Pancreas (tissue), 10 donors: ENCODE measurements at regions not wholly inside any gene's neighbourhood (a gene's known extent, or its start where the extent isn't known, plus 50 kb on each side); places are given as distances from the start of the nearest gene placed in this dataset.
A peak's percentile ranks its signal among the peaks of the same experiment; 100 is the strongest.

Experiments used
- ATAC-seq, 4 donors: fragments of 200-7000 bp; cut with Tn5 transposase; one replicate each; pipeline versions ENCODE4 v1.8.0 to v1.9.1; 2020; ENCODE audit warnings: mild to moderate bottlenecking in 4 of 4, moderate library complexity in 4 of 4
- DNase-seq, 6 donors: peaks; one replicate each; pipeline ENCODE4 v3.0.0-alpha.2; 2020
- FAIRE-seq: peaks from 2 replicates; lab custom pipeline; 2012; peaks lifted over from hg19 to GRCh38; lab: Jason Lieb, UNC
- H3K27ac ChIP-seq, 4 donors: fragments of 200-600 bp; sonication (generic); 1 replicate in 3 of 4; 2 replicates in 1 of 4; pipeline versions ENCODE4 v1.5.0 to v1.8.0; 2020
- H3K27me3 ChIP-seq, 4 donors: fragments of 200-600 bp; one replicate each; pipeline ENCODE4 v1.8.0; 2021
- H3K36me3 ChIP-seq, 3 donors: fragments of 200-600 bp; sonication (generic) in 1 of 3; one replicate each; pipeline versions ENCODE4 v1.5.0 to v1.8.0; 2020 to 2021
- H3K4me1 ChIP-seq, 3 donors: fragments of 200-600 bp; one replicate each; pipeline ENCODE4 v1.8.0; 2021
- H3K4me3 ChIP-seq, 4 donors: fragments of 200-600 bp; sonication (generic) in 2 of 4; one replicate each; pipeline versions ENCODE4 v1.5.0 to v1.8.0; 2020 to 2021
- H3K9me3 ChIP-seq, 4 donors: fragments of 200-600 bp; one replicate each; pipeline ENCODE4 v1.8.0; 2021
- WGBS, 2 donors: extraction: QIAGEN DNeasy Blood & Tissue Kit; methylation state at CpG; one replicate each; pipeline ENCODE4 v1.1.7; 2013; 5-methylcytosine and 5-hydroxymethylcytosine counted together
- intact Hi-C, 3 donors: fragments of 100-400 bp; cut with DNase I; formaldehyde crosslinking; loops; one replicate each; pipeline versions ENCODE4 v1.11.1 to v1.14.2; 2022
- TF ChIP-seq, protein P1 (sequence below), 4 donors: fragments of 200-600 bp; sonication (generic) in 3 of 4; IDR thresholded peaks; one replicate each; pipeline versions ENCODE4 v1.5.0 to v1.8.0; 2021; ENCODE audit warnings: antibody characterized with exemption in 4 of 4
- donor health status: healthy with polysubstance abuse.
- donor health status: DM: no; HTN: no; CAD: no; lungs with moderate emphysema.
- donor health status: DM: no; HTN: no; CAD: no.
- donor health status: control.
- donor health status: control.
- donor health status: Bipolar disorder and iron deficiency.
- donor health status: DM: yes; HTN: yes; CAD: no.
- donor health status: DM: no; HTN: no; CAD: no.
- donor health status: DM: no; HTN: no; CAD: no.
- donor health status: DM: yes; HTN: yes; CAD: no.

DNA sequence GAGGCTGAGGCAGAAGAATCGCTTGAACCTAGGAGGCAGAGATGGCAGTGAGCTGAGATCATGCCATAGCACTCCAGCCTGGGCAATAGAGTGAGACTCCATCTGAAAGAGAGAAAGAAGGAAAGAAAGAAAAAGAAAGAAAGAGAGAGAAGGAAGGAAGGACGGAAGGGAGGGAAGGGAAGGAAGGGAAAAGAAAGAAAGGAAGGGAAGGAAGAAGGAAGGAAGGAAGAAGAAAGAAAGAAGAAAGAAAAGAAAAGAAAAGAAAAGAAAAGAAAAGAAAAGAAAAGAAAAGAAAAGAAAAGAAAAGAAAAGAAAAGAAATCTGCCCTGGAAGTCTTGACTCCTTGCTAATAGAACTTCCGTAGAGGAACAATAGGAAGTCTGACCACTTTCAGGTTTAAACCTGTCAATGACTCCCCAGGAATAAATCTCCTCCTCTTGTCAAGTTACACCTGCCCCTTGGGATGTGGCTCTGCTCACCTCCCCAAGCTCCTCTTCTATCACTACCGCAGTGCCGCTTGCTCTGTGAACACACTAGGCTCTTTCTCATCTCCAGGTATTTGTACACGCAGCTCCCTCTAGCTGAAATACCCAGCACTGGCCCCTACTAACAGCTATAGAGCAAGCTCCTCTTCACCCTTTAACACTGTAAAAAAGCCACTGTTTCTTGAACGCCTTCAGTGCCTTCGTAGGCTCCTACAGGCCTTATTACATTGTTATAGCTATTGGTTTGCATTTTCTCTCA lies 773.1 kb upstream of the TBX3 start:
- intact Hi-C loops: no loop called here
- Histone ChIP-seq H3K27ac (no peak overlapping the region), H3K36me3 (no peaks in the 10 kb centered on the region), H3K9me3 (no peaks in the 10 kb centered on the region), H3K4me1 (no peaks in the 10 kb centered on the region), H3K4me3 (no peak overlapping the region), H3K27me3 (no peaks in the 10 kb centered on the region)
- FAIRE-seq (no peak), DNase-seq (no peak), ATAC-seq (no peak)
- WGBS, 2 donors: 82 to 88% methylated on average over 7 to 8 of the region's 8 CpGs
- TF ChIP-seq, protein P1, sequence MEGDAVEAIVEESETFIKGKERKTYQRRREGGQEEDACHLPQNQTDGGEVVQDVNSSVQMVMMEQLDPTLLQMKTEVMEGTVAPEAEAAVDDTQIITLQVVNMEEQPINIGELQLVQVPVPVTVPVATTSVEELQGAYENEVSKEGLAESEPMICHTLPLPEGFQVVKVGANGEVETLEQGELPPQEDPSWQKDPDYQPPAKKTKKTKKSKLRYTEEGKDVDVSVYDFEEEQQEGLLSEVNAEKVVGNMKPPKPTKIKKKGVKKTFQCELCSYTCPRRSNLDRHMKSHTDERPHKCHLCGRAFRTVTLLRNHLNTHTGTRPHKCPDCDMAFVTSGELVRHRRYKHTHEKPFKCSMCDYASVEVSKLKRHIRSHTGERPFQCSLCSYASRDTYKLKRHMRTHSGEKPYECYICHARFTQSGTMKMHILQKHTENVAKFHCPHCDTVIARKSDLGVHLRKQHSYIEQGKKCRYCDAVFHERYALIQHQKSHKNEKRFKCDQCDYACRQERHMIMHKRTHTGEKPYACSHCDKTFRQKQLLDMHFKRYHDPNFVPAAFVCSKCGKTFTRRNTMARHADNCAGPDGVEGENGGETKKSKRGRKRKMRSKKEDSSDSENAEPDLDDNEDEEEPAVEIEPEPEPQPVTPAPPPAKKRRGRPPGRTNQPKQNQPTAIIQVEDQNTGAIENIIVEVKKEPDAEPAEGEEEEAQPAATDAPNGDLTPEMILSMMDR (IDR thresholded peaks at IDR 0.05): no peak

DNA sequence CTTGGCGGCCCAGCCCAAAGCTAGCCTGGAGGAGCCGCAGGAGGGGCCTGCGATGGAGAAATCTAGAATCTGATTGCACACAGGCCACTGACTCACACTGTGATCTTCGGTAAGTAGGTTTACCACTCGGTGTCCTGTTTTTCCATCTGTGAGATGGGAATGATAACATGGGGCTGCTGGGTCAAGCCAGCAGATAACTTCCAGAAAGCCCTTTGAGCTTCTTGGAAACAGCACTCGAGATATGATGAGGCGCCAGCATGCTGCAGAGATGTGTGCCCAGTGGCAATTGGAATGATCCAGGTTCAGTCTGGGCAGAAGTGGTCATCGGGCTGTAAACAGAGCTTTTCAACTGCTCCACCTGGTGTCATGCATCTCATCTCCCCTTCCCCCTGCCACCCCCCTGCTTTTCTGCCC lies 771.3 kb upstream of the TBX3 start:
- intact Hi-C loops: no loop called here
- ATAC-seq (no peak), FAIRE-seq (no peak), DNase-seq (no peak)
- H3K27me3 ChIP-seq: peaks cover 0 to 4% (median 0%) of the 10 kb centered on the region in 4 donors
- H3K4me1 ChIP-seq: no peaks in the 10 kb centered on the region
- no peak overlapping the region for H3K4me3 ChIP-seq
- H3K9me3 ChIP-seq: no peaks in the 10 kb centered on the region
- TF ChIP-seq, protein P1 (IDR thresholded peaks at IDR 0.05): no peak
- H3K27ac ChIP-seq: no peak overlapping the region
- WGBS, 2 donors: 47 to 51% methylated on average over 8 of the region's 8 CpGs
- no peaks in the 10 kb centered on the region for H3K36me3 ChIP-seq

DNA sequence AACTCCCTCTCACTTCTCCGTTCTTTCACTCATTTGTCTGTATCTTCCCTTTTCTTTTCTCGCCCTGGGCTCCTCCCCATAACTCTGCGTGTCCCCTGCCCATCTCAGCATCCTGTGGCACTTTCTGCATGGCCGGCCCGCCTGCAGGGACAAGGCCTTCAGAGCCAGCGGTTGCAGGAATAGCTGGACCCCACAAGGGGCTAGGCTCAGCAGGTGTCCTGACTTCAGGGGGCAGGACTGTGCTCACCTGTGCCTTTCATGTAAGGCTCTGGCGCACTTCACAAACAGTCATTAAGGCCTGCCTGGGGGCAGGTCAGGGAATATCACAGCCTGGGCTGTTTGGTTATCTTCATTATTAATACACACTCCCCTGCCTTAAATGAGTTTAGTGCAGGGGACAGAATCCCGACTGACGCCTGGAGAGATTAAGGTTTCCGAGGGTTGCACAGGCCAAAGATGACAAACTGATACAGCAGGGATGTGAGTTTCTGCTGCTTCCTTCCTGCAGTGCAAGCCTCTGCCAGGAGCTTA lies 768.8 kb upstream of the TBX3 start:
- peaks cover 0 to 4% (median 0%) of the 10 kb centered on the region in 4 donors for H3K27me3 ChIP-seq
- no peak for DNase-seq
- no peaks in the 10 kb centered on the region for H3K9me3 ChIP-seq
- no peak overlapping the region for H3K4me3 ChIP-seq
- intact Hi-C loops: no loop called here
- ATAC-seq: no peak
- TF ChIP-seq, protein P1 (IDR thresholded peaks at IDR 0.05): no peak
- no peak overlapping the region for H3K27ac ChIP-seq
- H3K4me1 ChIP-seq: no peaks in the 10 kb centered on the region
- 77% methylated on average over 10 of the region's 10 CpGs for WGBS, 2 donors
- no peaks in the 10 kb centered on the region for H3K36me3 ChIP-seq
- FAIRE-seq: no peak

DNA sequence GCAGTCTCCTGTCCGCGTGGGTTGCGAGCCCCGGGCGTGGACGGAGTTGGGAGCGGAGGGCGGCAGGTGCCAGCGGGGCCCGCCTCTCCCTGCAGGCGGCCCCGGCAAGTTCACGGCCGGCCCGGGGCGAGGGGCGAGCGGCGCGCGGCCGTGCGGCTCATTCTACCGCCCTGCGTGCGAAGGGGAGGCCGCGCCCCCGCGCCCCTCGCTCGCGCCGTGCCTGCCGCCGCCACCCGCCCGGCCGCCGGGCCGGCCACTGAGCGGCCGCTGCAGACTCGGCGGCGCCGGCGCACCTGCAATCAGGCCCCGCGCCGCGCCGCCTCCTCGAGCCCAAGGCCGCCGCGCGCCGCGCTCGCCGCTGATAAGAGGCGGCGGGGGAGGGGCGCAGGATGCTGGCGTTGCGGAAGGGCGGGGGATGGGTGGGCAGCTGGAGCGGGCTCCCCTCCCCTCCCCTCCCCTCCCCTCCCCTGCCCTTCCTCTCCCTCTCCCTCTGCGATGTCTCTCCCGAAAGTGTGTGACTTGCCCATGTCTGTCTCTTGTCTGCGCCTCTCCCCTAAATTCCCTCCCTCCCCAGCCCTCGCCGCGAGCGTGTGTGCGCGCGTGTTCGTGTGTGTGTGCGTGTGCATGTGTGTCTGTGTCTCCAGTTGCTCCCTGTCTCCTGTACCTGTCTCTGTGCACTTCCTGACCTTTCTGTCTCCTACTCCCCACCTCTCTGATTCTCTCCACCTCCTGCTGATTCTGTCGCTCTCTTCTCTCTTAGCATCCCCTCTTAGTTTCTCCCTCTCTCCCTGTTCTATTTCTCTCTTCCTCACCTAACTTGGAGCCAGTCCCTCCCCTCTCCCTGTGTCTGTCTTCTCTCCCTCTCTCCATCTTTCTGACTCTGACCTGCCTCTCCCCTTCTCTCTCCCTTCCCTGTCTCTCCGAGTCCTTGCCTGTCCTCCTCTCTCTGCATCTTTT lies 768.1 kb upstream of the TBX3 start:
- Histone ChIP-seq H3K4me3 (peak overlapping the region in 2 of 4 donors; percentile 15 to 26), H3K9me3 (no peaks in the 10 kb centered on the region), H3K27me3 (peaks cover 0 to 4% (median 0%) of the 10 kb centered on the region in 4 donors), H3K4me1 (no peaks in the 10 kb centered on the region), H3K36me3 (no peaks in the 10 kb centered on the region), H3K27ac (no peak overlapping the region)
- WGBS, 2 donors: 4 to 6% methylated on average over 46 to 83 of the region's 83 CpGs
- peak; percentile 11 to 74 (median 26) for DNase-seq
- no peak for FAIRE-seq
- intact Hi-C loops: no loop called here
- ATAC-seq: peak; percentile 55 to 92 (median 86)
- TF ChIP-seq, protein P1 (IDR thresholded peaks at IDR 0.05): no peak
